PC-3 (cell line): ENCODE measurements at regions not wholly inside any gene's neighbourhood (a gene's known extent, or its start where the extent isn't known, plus 50 kb on each side); places are given as distances from the start of the nearest gene placed in this dataset.

Source experiments
- CTCF ChIP-seq: fragments of 300-600 bp; sonication (generic); conservative IDR thresholded peaks from 2 replicates; pipeline ENCODE4 v1.5.1; 2017; ENCODE audit warnings: antibody characterized with exemption, low read depth, mild to moderate bottlenecking, low read length
- EZH2phosphoT487 ChIP-seq: fragments of 300-600 bp; sonication (generic); IDR thresholded peaks from 2 replicates; pipeline ENCODE4 v1.6.1; 2018; ENCODE audit warnings: mild to moderate bottlenecking, antibody characterized with exemption, low read length, borderline replicate concordance

- no peak for TF ChIP-seq CTCF
- TF ChIP-seq EZH2phosphoT487 = no peak
These were observed 128.9 kb upstream of the ATP1B1 start for GRCh38 chr1:168977618-168978017.
